ENCODE measurements at regions not wholly inside any gene's neighbourhood (a gene's known extent, or its start where the extent isn't known, plus 50 kb on each side); places are given as distances from the start of the nearest gene placed in this dataset.

DNA sequence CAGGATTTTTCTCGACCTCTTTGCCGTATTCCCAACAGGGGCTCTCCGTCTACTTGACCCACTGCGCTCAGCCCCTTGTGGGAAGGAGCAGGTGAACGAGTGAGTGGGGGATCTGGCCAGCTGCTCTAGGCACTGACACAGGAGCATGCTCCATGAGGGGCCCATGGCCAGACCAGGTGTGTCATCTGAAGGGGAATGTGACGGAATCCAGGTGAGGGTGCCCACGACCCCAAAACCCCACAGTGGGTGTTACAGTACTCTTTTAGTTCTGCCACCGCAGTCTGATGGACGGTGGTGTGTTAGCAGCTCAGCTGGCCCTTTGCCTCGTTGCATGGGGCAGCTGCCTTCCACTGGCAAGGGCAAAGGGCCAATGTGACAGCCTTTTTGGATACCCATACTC is 601.4 kb upstream of the NCAM2 start:
- TF ChIP-seq, protein P1, sequence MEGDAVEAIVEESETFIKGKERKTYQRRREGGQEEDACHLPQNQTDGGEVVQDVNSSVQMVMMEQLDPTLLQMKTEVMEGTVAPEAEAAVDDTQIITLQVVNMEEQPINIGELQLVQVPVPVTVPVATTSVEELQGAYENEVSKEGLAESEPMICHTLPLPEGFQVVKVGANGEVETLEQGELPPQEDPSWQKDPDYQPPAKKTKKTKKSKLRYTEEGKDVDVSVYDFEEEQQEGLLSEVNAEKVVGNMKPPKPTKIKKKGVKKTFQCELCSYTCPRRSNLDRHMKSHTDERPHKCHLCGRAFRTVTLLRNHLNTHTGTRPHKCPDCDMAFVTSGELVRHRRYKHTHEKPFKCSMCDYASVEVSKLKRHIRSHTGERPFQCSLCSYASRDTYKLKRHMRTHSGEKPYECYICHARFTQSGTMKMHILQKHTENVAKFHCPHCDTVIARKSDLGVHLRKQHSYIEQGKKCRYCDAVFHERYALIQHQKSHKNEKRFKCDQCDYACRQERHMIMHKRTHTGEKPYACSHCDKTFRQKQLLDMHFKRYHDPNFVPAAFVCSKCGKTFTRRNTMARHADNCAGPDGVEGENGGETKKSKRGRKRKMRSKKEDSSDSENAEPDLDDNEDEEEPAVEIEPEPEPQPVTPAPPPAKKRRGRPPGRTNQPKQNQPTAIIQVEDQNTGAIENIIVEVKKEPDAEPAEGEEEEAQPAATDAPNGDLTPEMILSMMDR (conservative IDR thresholded peaks at IDR 0.05; ENCODE audit: low read length), result no peak
- no peak for TF ChIP-seq EZH2phosphoT487 (IDR thresholded peaks at IDR 0.05; ENCODE audit: borderline replicate concordance, low read depth, low read length)

All from OCI-LY7 (cell line).